OCI-LY1 (cell line): ENCODE measurements at regions not wholly inside any gene's neighbourhood (a gene's known extent, or its start where the extent isn't known, plus 50 kb on each side); places are given as distances from the start of the nearest gene placed in this dataset.

Source experiments
- CTCF ChIP-seq: fragments of 200-600 bp; sonication (generic), shearing (Covaris generic); IDR thresholded peaks from 2 replicates; pipeline ENCODE4 v1.5.1; 2017; ENCODE audit warnings: mild to moderate bottlenecking, antibody characterized with exemption, low read length, moderate library complexity, mixed read lengths
- EZH2 ChIP-seq: fragments of 200-600 bp; sonication (generic), shearing (Covaris generic); IDR thresholded peaks from 2 replicates; pipeline ENCODE4 v1.8.0; 2017; ENCODE audit warnings: borderline replicate concordance, mixed run types, mild to moderate bottlenecking, antibody characterized with exemption, low read length, moderate library complexity, mixed read lengths

GRCh38 chr10:20977300-20977699 is 80.2 kb upstream of the NEBL start:
- TF ChIP-seq EZH2 (no peak), CTCF (no peak)
